GM10266 (cell line): ENCODE measurements at regions not wholly inside any gene's neighbourhood (a gene's known extent, or its start where the extent isn't known, plus 50 kb on each side); places are given as distances from the start of the nearest gene placed in this dataset.

Experiments used
- DNase-seq: peaks from one replicate; pipeline ENCODE4 v3.0.0; 2012; ENCODE audit errors: extremely low spot score
- CTCF ChIP-seq: IDR thresholded peaks from 2 replicates; pipeline ENCODE4 v1.5.1; 2012; ENCODE audit warnings: mild to moderate bottlenecking, low read depth; ENCODE audit not compliant: control insufficient read depth, insufficient read depth; ENCODE audit errors: missing control alignments

GRCh38 chr12:124397399-124397679 lies 102.4 kb downstream of the RFLNA start:
- TF ChIP-seq CTCF = no peak
- no peak for DNase-seq

GRCh38 chr12:124396544-124397398 lies 101.9 kb downstream of the RFLNA start:
- no peak for DNase-seq
- TF ChIP-seq CTCF = no peak

GRCh38 chr12:124395986-124396385 lies 101.1 kb downstream of the RFLNA start:
- no peak for TF ChIP-seq CTCF
- DNase-seq = no peak

GRCh38 chr12:124395284-124395752 lies 100.4 kb downstream of the RFLNA start:
- DNase-seq = no peak
- TF ChIP-seq CTCF = no peak

- DNase-seq = no peak
- no peak for TF ChIP-seq CTCF
Observed at GRCh38 chr12:124394462-124395128, 99.7 kb downstream of the RFLNA start.

GRCh38 chr12:124393831-124394230 lies 98.9 kb downstream of the RFLNA start:
- TF ChIP-seq CTCF = no peak
- DNase-seq = no peak

GRCh38 chr12:124393414-124393790 lies 98.5 kb downstream of the RFLNA start:
- DNase-seq = no peak
- TF ChIP-seq CTCF = no peak
